PC-3 (cell line): ENCODE measurements at regions not wholly inside any gene's neighbourhood (a gene's known extent, or its start where the extent isn't known, plus 50 kb on each side); places are given as distances from the start of the nearest gene placed in this dataset.

Source experiments
- ATAC-seq: fragments of 200-7000 bp; cut with Tn5 transposase; 2 replicates; pipeline ENCODE4 v1.9.1; 2020; ENCODE audit warnings: mild to moderate bottlenecking, moderate library complexity
- BruUV-seq: library from RNA; stranded (reverse); fragments of 400-500 nt; replicated peaks from 2 replicates; lab custom pipeline; 2021; lab: Mats Ljungman, UMichigan
- CTCF ChIA-PET: fragments of 300-600 bp; sonication (Branson Sonifier 250); formaldehyde crosslinking; loops from one replicate; lab custom pipeline; 2022; ENCODE audit warnings: antibody characterized with exemption; lab: Charles Lee
- POLR2A ChIA-PET: fragments of 300-600 bp; sonication (Branson Sonifier 250); formaldehyde crosslinking; loops from one replicate; lab custom pipeline; 2022; ENCODE audit warnings: antibody characterized with exemption; ENCODE audit not compliant: unreplicated experiment; lab: Charles Lee
- DNase-seq: peaks from one replicate; pipeline ENCODE4 v3.0.0-alpha.2; 2015
- H2AFZ ChIP-seq: fragments of 300-600 bp; sonication (generic); 2 replicates; pipeline ENCODE4 v1.6.0; 2016; ENCODE audit warnings: antibody characterized with exemption, low read length
- H3F3A ChIP-seq: fragments of 300-600 bp; sonication (generic); one replicate; pipeline ENCODE4 v1.6.0; 2017; ENCODE audit warnings: antibody characterized with exemption, low read length, control low read depth, mild to moderate bottlenecking; ENCODE audit not compliant: unreplicated experiment
- H3K27ac ChIP-seq: fragments of 300-600 bp; sonication (generic); 2 replicates; pipeline ENCODE4 v1.5.1; 2016; ENCODE audit warnings: mild to moderate bottlenecking, low read length
- H3K27me3 ChIP-seq: fragments of 300-600 bp; sonication (generic); 2 replicates; pipeline ENCODE4 v1.6.1; 2016; ENCODE audit warnings: low read length, mixed read lengths
- H3K36me3 ChIP-seq: fragments of 300-600 bp; sonication (generic); 2 replicates; pipeline ENCODE4 v1.6.1; 2016; ENCODE audit warnings: low read depth, mixed run types, low read length, mixed read lengths
- H3K4me1 ChIP-seq: fragments of 300-600 bp; sonication (generic); 2 replicates; pipeline ENCODE4 v1.5.1; 2016; ENCODE audit warnings: low read length; ENCODE audit not compliant: insufficient read depth
- H3K4me2 ChIP-seq: fragments of 300-600 bp; sonication (generic); 2 replicates; pipeline ENCODE4 v1.6.0; 2016; ENCODE audit warnings: low read length
- H3K4me3 ChIP-seq: fragments of 300-600 bp; sonication (generic); 2 replicates; pipeline ENCODE4 v1.5.1; 2016; ENCODE audit warnings: mild to moderate bottlenecking, low read length, mixed read lengths
- H3K79me2 ChIP-seq: fragments of 300-600 bp; sonication (generic); 2 replicates; pipeline ENCODE4 v1.6.1; 2017; ENCODE audit warnings: low read length, mixed read lengths
- H3K9ac ChIP-seq: fragments of 300-600 bp; sonication (generic); 2 replicates; pipeline ENCODE4 v1.6.0; 2016; ENCODE audit warnings: mild to moderate bottlenecking, low read length
- H3K9me2 ChIP-seq: fragments of 300-600 bp; sonication (generic); replicated peaks from 2 replicates; pipeline ENCODE4 v1.6.1; 2016; ENCODE audit warnings: mixed run types, low read length, mixed read lengths
- H3K9me3 ChIP-seq: fragments of 300-600 bp; sonication (generic); 2 replicates; pipeline ENCODE4 v1.6.1; 2016; ENCODE audit warnings: low read length, mixed read lengths
- H4K20me1 ChIP-seq: fragments of 300-600 bp; sonication (generic); 2 replicates; pipeline ENCODE4 v1.6.1; 2016; ENCODE audit warnings: low read length, mixed read lengths
- CTCF ChIP-seq: fragments of 300-600 bp; sonication (generic); conservative IDR thresholded peaks from 2 replicates; pipeline ENCODE4 v1.5.1; 2017; ENCODE audit warnings: antibody characterized with exemption, low read depth, mild to moderate bottlenecking, low read length
- EZH2 ChIP-seq: fragments of 300-600 bp; sonication (generic); IDR thresholded peaks from one replicate; pipeline ENCODE4 v1.6.1; 2017; ENCODE audit warnings: antibody characterized with exemption, mild to moderate bottlenecking, low read length; ENCODE audit not compliant: unreplicated experiment
- EZH2phosphoT487 ChIP-seq: fragments of 300-600 bp; sonication (generic); IDR thresholded peaks from 2 replicates; pipeline ENCODE4 v1.6.1; 2018; ENCODE audit warnings: mild to moderate bottlenecking, antibody characterized with exemption, low read length, borderline replicate concordance
- intact Hi-C: fragments of 100-400 bp; cut with micrococcal nuclease; formaldehyde crosslinking; loops from 2 replicates; pipeline ENCODE4 v1.9.0; 2023

- H2AFZ ChIP-seq, result no peak overlapping the region
- H3K27me3 ChIP-seq, result no peaks in the 10 kb centered on the region
- peaks cover 9% of the 10 kb centered on the region for H3K4me1 ChIP-seq
- no peaks in the 10 kb centered on the region for H3K36me3 ChIP-seq
- intact Hi-C loops, result no loop called here
- no peak overlapping the region for H3K4me3 ChIP-seq
- ATAC-seq (no peak), DNase-seq (no peak)
- no peak overlapping the region for H3K9ac ChIP-seq
- no peaks in the 10 kb centered on the region for H3K9me2 ChIP-seq
- BruUV-seq, result no TSS peak
- H3K27ac ChIP-seq, result no peak overlapping the region
- 0 out of 2 replicates have a peak, but pooled peaks cover under 1% of the 10 kb centered on the region for H3K9me3 ChIP-seq
- H4K20me1 ChIP-seq, result no peaks in the 10 kb centered on the region
- no peaks in the 10 kb centered on the region for H3K79me2 ChIP-seq
- POLR2A ChIA-PET, result no interaction called here
- no peak for TF ChIP-seq EZH2phosphoT487
- no peak for TF ChIP-seq CTCF
- no peak for TF ChIP-seq EZH2
- CTCF ChIA-PET, result no interaction called here
- H3F3A ChIP-seq, result no peaks in the 10 kb centered on the region
- H3K4me2 ChIP-seq, result no peak overlapping the region
These were observed 123.3 kb upstream of the NXT1 start for GRCh38 chr20:23227274-23227673.

GRCh38 chr20:23226612-23227265 is 123.9 kb upstream of the NXT1 start:
- DNase-seq (no peak), ATAC-seq (no peak)
- no peak overlapping the region for H3K4me2 ChIP-seq
- POLR2A ChIA-PET, result no interaction called here
- no peaks in the 10 kb centered on the region for H3K36me3 ChIP-seq
- no peaks in the 10 kb centered on the region for H3F3A ChIP-seq
- H2AFZ ChIP-seq, result no peak overlapping the region
- H3K9me3 ChIP-seq, result no peaks in the 10 kb centered on the region
- no peak for TF ChIP-seq EZH2phosphoT487
- no peak for TF ChIP-seq CTCF
- TF ChIP-seq EZH2, result no peak
- BruUV-seq, result no TSS peak
- H3K9me2 ChIP-seq, result no peaks in the 10 kb centered on the region
- H3K4me3 ChIP-seq, result no peak overlapping the region
- no peak overlapping the region for H3K9ac ChIP-seq
- H3K79me2 ChIP-seq, result no peaks in the 10 kb centered on the region
- peaks cover 6% of the 10 kb centered on the region for H3K4me1 ChIP-seq
- no peaks in the 10 kb centered on the region for H4K20me1 ChIP-seq
- H3K27ac ChIP-seq, result no peak overlapping the region
- no peaks in the 10 kb centered on the region for H3K27me3 ChIP-seq
- CTCF ChIA-PET, result no interaction called here
- intact Hi-C loops, result no loop called here

GRCh38 chr20:23225407-23226060 is 125.1 kb upstream of the NXT1 start:
- no TSS peak for BruUV-seq
- CTCF ChIA-PET, result no interaction called here
- Histone ChIP-seq H3K4me2 (no peak overlapping the region), H3K9ac (no peak overlapping the region), H3K79me2 (no peaks in the 10 kb centered on the region), H3K27ac (no peak overlapping the region), H3F3A (no peaks in the 10 kb centered on the region), H3K9me2 (no peaks in the 10 kb centered on the region), H3K4me3 (no peak overlapping the region), H2AFZ (no peak overlapping the region), H4K20me1 (no peaks in the 10 kb centered on the region), H3K9me3 (no peaks in the 10 kb centered on the region), H3K4me1 (no peaks in the 10 kb centered on the region), H3K27me3 (no peaks in the 10 kb centered on the region), H3K36me3 (no peaks in the 10 kb centered on the region)
- POLR2A ChIA-PET, result no interaction called here
- ATAC-seq (no peak), DNase-seq (no peak)
- intact Hi-C loops, result no loop called here
- no peak for TF ChIP-seq EZH2phosphoT487
- no peak for TF ChIP-seq EZH2
- TF ChIP-seq CTCF, result no peak
